Fibroblast of skin of right quadriceps (primary cell): ENCODE measurements at regions not wholly inside any gene's neighbourhood (a gene's known extent, or its start where the extent isn't known, plus 50 kb on each side); places are given as distances from the start of the nearest gene placed in this dataset.
A peak's percentile ranks its signal among the peaks of the same experiment; 100 is the strongest.

Source experiments
- DNase-seq: peaks from one replicate; pipeline ENCODE4 v3.0.0-alpha.2; 2013

DNA sequence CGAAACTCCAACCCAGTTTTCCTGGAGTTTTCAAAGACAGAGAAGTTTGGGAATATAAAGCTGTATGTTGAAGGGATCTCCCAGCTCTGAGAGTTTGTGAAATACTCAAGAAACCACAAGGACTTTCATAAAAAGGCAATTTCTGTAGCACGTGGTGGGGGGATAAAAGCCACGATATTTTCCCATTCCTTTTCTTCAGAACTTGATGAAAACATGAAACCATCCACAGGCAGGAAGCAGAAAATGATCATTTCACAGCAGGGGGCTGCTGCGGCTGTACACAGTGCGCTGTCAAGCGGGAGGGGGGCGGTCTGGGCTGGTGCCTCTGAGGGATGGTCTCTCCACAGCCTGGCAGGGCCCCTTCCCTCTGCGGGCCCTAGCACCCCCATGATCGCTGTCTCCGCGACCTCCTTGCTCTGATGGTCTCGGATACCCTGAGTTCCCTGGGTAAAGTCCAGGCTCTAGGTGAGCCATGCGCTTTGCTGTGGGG, 423.2 kb downstream of the MN1 start:
- DNase-seq = peak; percentile 77

DNA sequence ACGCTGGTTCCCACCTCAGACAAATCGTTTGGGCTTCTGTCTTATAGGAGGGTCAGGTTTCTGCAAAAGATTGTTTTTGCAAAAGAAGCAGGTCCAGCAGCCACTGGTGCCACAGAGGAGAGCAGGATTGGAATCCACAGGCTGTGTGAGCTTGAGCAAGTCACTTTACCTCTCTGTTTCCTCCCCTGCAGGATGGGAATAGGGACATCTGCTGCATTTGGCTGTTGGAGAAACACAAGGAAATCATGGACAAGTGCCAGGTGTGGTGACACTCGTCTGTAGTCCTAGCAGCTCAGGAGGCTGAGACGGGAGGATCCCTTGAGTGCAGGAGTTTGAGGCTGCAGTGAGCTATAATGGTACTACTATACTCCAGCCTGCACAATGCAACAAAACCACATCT, 422.6 kb downstream of the MN1 start:
- DNase-seq = no peak

- peak; percentile 20 for DNase-seq
Measured at GRCh38 chr22:27380855-27381254, 420.7 kb downstream of the MN1 start.

- peak; percentile 24 for DNase-seq
Measured at GRCh38 chr22:27381552-27381951, 420.0 kb downstream of the MN1 start.

GRCh38 chr22:27381960-27382742, 419.4 kb downstream of the MN1 start:
- DNase-seq = no peak

- no peak for DNase-seq
Measured at GRCh38 chr22:27382947-27383346, 418.6 kb downstream of the MN1 start.

DNA sequence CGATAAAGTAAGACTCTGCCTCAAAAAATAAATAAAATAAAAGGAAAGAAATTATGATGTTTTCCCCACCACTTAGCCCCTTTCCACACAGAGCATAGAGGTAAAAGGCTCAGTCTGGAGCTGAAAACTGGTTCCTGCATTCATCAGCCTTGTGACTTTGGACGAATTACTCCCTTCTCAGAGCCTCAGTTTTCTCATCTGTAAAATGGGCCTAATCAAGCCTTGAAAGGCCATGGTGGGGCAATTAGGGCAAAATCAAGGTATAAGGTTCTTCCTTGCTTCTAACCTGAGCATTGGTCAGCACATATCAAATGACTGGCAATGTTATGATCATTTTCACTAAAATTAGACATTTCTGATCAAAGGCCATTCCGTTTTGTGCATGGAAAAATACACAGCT, 417.7 kb downstream of the MN1 start:
- DNase-seq = no peak

- DNase-seq = no peak
Measured at GRCh38 chr22:27385261-27385998, 416.1 kb downstream of the MN1 start.

- no peak for DNase-seq
Measured at GRCh38 chr22:27386186-27386585, 415.4 kb downstream of the MN1 start.

GRCh38 chr22:27387561-27387960, 414.0 kb downstream of the MN1 start:
- DNase-seq = no peak

GRCh38 chr22:27388090-27388600, 413.4 kb downstream of the MN1 start:
- DNase-seq = no peak

- no peak for DNase-seq
Measured at GRCh38 chr22:27389727-27390075, 411.9 kb downstream of the MN1 start.

DNA sequence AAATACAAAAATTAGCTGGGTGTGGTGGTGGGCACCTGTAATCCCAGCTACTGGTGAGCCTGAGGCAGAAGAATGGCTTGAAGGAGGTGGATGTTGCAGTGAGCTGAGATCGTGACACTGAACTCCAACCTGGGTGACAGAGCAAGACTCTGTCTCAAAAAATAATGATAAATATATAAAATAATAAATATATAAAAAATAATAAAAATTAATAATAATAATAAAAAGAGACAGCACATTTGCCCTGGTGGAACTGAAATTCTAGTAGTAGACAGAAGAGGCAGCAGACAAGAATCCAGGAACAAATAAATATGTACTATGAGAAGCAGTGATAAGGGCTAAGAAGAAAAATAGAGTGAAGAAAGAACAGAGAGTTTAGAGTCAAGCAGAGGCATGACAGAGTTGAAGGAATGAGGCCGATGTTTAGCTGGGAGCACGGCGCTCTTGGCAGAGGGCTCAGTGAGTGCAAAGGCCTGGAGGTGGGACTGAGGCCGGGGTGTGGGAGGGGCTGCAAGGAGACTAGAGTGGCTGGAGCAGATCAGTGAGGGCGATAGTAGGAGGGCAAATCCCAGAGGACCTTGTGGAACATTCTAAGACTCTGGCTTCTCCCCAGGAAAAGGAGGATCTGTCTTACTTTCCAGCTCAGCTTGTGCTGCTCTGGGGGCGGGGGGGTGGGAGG, 410.3 kb downstream of the MN1 start:
- DNase-seq = peak; percentile 25

DNA sequence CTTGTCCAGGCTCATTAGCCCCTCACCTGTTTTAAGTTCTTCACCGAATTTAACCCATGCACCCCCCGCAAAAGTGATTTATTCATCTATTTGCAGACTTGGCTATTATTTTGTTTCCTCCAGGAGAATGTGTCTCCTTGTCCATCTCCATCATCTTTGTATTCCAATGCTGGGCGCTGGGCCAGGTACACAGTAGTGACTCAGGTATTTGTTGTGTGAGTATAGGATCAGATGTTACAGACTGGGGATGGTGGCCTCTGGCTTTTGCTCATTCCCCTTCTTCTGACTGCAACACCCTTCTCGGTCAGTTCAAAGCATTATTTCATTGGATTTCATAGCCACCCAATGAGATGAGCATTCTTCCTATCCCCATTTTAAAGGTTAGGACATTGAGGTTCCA, 408.2 kb downstream of the MN1 start:
- DNase-seq = no peak

GRCh38 chr22:27394806-27395404, 406.7 kb downstream of the MN1 start:
- no peak for DNase-seq

DNA sequence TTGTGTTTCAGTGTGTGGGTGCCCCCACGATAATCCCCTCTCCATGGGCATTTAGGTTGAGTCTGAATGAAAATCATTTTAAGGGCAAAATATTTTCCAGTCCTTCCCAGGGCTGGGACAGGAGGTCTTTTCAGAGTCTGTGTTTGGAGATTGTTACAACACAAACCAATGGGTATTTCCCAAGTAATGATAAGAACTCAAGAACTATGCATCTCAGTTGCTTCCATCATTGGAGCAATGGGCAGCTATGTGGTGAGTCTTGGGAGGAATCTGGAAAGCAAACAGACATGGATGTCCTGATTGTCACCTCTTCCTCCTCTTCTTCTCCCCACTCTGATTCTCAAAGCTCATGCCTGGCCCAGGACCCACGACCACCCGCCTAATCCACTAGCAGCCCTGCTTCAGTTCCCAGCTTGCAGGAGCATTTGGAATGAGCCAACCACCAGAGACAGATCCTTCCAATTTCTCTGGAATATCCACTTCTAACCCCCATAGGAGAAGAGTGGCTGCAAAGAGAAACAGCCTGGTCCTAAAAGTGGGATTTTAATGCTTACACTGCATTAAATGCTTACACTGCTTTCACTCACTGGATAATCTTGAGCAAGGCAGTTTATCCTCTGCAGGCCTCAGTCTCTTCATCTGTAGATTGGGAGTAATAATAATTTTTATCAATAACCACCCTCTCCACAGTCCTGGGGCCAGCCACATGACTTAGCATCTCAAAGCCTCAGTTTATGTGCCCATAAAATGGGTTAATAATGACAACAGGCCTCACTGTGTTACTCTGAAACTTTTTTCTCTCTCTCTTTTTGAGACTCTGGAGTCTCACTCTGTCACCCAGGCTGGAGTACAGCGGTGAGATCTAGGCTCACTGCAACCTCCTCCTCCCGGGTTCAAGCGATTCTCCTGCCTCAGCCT, 404.3 kb downstream of the MN1 start:
- no peak for DNase-seq

- peak; percentile 28 for DNase-seq
Measured at GRCh38 chr22:27397954-27398342, 403.6 kb downstream of the MN1 start.

DNA sequence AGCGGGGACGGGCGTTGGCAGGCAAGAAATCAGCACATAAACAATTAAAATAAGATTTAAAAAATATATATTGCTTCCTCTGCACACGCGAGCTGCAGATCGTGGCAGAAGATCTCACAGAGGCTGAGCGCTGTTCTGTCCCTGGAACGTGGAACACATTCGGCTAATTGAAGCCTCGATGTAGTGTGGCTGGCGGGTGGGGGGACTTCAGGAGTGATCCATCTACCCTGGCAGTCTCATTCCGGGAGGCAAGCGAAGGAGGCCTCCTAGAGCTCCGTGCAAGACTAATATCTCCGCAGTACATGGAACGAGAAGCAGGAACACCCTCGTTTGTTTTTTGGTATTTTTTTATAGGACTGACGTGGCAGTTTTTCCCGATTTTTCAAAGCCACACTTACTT, 402.4 kb downstream of the MN1 start:
- DNase-seq = peak; percentile 24

- DNase-seq = no peak
Measured at GRCh38 chr22:27400811-27401210, 400.7 kb downstream of the MN1 start.

DNA sequence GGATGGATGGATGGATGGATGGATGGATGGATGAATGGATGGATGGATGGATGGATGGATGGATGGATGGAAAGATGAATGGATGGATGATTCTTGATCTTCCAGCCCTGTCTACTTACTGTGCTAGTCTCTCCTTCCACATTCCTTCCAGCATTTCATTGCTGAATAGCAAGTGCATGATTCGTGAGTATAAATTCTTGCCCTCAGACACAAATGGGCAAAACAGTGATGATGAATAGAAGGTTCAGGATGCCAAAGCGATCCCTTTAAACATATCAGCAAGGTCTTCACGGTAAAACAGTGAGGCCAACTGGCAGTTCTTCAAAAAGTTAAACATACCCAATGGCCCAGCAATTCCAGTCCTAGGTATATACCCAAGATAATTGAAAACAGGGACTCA, 400.2 kb downstream of the MN1 start:
- DNase-seq = peak; percentile 71

- no peak for DNase-seq
Measured at GRCh38 chr22:27404441-27404840, 397.1 kb downstream of the MN1 start.
